Keratinocyte (primary cell): ENCODE measurements at regions not wholly inside any gene's neighbourhood (a gene's known extent, or its start where the extent isn't known, plus 50 kb on each side); places are given as distances from the start of the nearest gene placed in this dataset.

Experiments used
- DNase-seq: peaks from one replicate; pipeline ENCODE4 v3.0.0-alpha.2; 2011; ENCODE audit warnings: low read depth, missing footprints, low spot score
- FAIRE-seq: peaks from 2 replicates; lab custom pipeline; 2011; peaks lifted over from hg19 to GRCh38; lab: Jason Lieb, UNC
- H2AFZ ChIP-seq: 2 replicates; pipeline ENCODE4 v1.6.0; 2012; ENCODE audit warnings: low read length, control low read depth, inconsistent platforms; ENCODE audit not compliant: control insufficient read depth
- H3K27ac ChIP-seq: 2 replicates; pipeline ENCODE4 v1.5.1; 2011; ENCODE audit warnings: low read length; ENCODE audit not compliant: control insufficient read depth, insufficient read depth
- H3K27me3 ChIP-seq: 3 replicates; pipeline ENCODE4 v1.6.0; 2011; ENCODE audit warnings: low read length; ENCODE audit not compliant: control insufficient read depth, insufficient read depth; ENCODE audit errors: extremely low read depth
- H3K36me3 ChIP-seq, 2 experiments: 2 replicates in 1 of 2; 3 replicates in 1 of 2; pipeline ENCODE4 v1.5.1; 2011; ENCODE audit warnings: low read length in 2 of 2, mild to moderate bottlenecking in 1 of 2; ENCODE audit not compliant: control insufficient read depth in 2 of 2, insufficient read depth in 2 of 2; ENCODE audit errors: extremely low read depth in 1 of 2
- H3K4me1 ChIP-seq: 3 replicates; pipeline ENCODE4 v1.5.1; 2011; ENCODE audit warnings: low read length; ENCODE audit not compliant: control insufficient read depth, insufficient read depth; ENCODE audit errors: extremely low read depth
- H3K4me2 ChIP-seq: 3 replicates; pipeline ENCODE4 v1.6.0; 2011; ENCODE audit warnings: low read depth, low read length; ENCODE audit not compliant: control insufficient read depth, insufficient read depth; ENCODE audit errors: extremely low read depth
- H3K4me3 ChIP-seq, 3 experiments: fragments of 200-600 bp in 1 of 3; sonication (generic) in 1 of 3; 2 replicates in 2 of 3; 3 replicates in 1 of 3; pipeline ENCODE4 v1.5.1; 2011 to 2016; ENCODE audit warnings: low read length in 3 of 3, mild to moderate bottlenecking in 3 of 3, control low read depth in 2 of 3, inconsistent platforms in 1 of 3, low read depth in 1 of 3, mixed read lengths in 1 of 3, mixed run types in 1 of 3, moderate library complexity in 1 of 3; ENCODE audit not compliant: control insufficient read depth in 2 of 3, insufficient read depth in 2 of 3; ENCODE audit errors: extremely low read depth in 1 of 3
- H3K79me2 ChIP-seq: 2 replicates; pipeline ENCODE4 v1.6.0; 2012; ENCODE audit warnings: low read length; ENCODE audit not compliant: control insufficient read depth, insufficient read depth
- H3K9ac ChIP-seq: 3 replicates; pipeline ENCODE4 v1.6.0; 2011; ENCODE audit warnings: low read length; ENCODE audit not compliant: control insufficient read depth, insufficient read depth; ENCODE audit errors: extremely low read depth
- H3K9me1 ChIP-seq: 3 replicates; pipeline ENCODE4 v1.6.0; 2011; ENCODE audit warnings: low read length; ENCODE audit not compliant: control insufficient read depth, insufficient read depth; ENCODE audit errors: extremely low read depth
- H3K9me3 ChIP-seq: 2 replicates; pipeline ENCODE4 v1.5.1; 2012; ENCODE audit warnings: low read depth, low read length; ENCODE audit not compliant: control insufficient read depth
- H4K20me1 ChIP-seq: 3 replicates; pipeline ENCODE4 v1.6.0; 2011; ENCODE audit warnings: low read length; ENCODE audit not compliant: control insufficient read depth, insufficient read depth; ENCODE audit errors: extremely low read depth
- CTCF ChIP-seq, 3 experiments: IDR thresholded peaks in 1 of 3; conservative IDR thresholded peaks in 1 of 3; optimal IDR thresholded peaks in 1 of 3; 2 replicates in 2 of 3; 3 replicates in 1 of 3; pipeline versions ENCODE3 to v1.5.1; 2011; ENCODE audit warnings: low read length in 3 of 3, mild to moderate bottlenecking in 3 of 3, moderate library complexity in 2 of 3, control low read depth in 1 of 3, inconsistent platforms in 1 of 3; ENCODE audit not compliant: insufficient read depth in 2 of 3; ENCODE audit errors: extremely low read depth in 1 of 3
- EZH2 ChIP-seq: IDR thresholded peaks from one replicate; pipeline ENCODE4 v1.6.1; 2012; ENCODE audit warnings: inconsistent platforms, mild to moderate bottlenecking, low read length, moderate library complexity
- dilution Hi-C: fragments of 300-500 bp; cut with MboI; formaldehyde crosslinking; loops from one replicate; pipeline ENCODE4 v1.7.0; 2020; ENCODE audit warnings: low sequenced_read_pairs; ENCODE audit not compliant: extremely low pct_ligation_motif_present

- H3K79me2 ChIP-seq = no peaks in the 10 kb centered on the region
- no peaks in the 10 kb centered on the region for H3K4me1 ChIP-seq
- no peak overlapping the region for H2AFZ ChIP-seq
- no peaks in the 10 kb centered on the region for H3K36me3 ChIP-seq
- H3K27ac ChIP-seq = no peak overlapping the region
- no peak overlapping the region for H3K9ac ChIP-seq
- no peaks in the 10 kb centered on the region for H3K9me3 ChIP-seq
- dilution Hi-C loops = no loop called here
- no peak overlapping the region for H3K4me3 ChIP-seq
- no peaks in the 10 kb centered on the region for H4K20me1 ChIP-seq
- no peaks in the 10 kb centered on the region for H3K9me1 ChIP-seq
- no peak for TF ChIP-seq CTCF (optimal IDR thresholded peaks at IDR 0.05 in 1 of 3, IDR thresholded peaks at IDR 0.05 in 1 of 3, conservative IDR thresholded peaks at IDR 0.05 in 1 of 3; ENCODE audit: extremely low read depth in 1 of 3, insufficient read depth in 2 of 3, low read length in 3 of 3)
- TF ChIP-seq EZH2 = no peak
- no peak overlapping the region for H3K4me2 ChIP-seq
- no peaks in the 10 kb centered on the region for H3K27me3 ChIP-seq
- FAIRE-seq (no peak), DNase-seq (no peak)
These were observed 459.9 kb upstream of the GNPDA2 start for GRCh38 chr4:45186249-45186648.

GRCh38 chr4:45183905-45184304 lies 457.5 kb upstream of the GNPDA2 start:
- dilution Hi-C loops = no loop called here
- Histone ChIP-seq H3K9me1 (no peaks in the 10 kb centered on the region), H3K4me3 (no peak overlapping the region), H3K36me3 (no peaks in the 10 kb centered on the region), H3K9ac (no peak overlapping the region), H4K20me1 (no peaks in the 10 kb centered on the region), H3K79me2 (no peaks in the 10 kb centered on the region), H2AFZ (no peak overlapping the region), H3K27ac (no peak overlapping the region), H3K4me1 (no peaks in the 10 kb centered on the region), H3K4me2 (no peak overlapping the region), H3K27me3 (no peaks in the 10 kb centered on the region), H3K9me3 (no peaks in the 10 kb centered on the region)
- FAIRE-seq (no peak), DNase-seq (no peak)
- TF ChIP-seq EZH2 = no peak
- TF ChIP-seq CTCF (optimal IDR thresholded peaks at IDR 0.05 in 1 of 3, IDR thresholded peaks at IDR 0.05 in 1 of 3, conservative IDR thresholded peaks at IDR 0.05 in 1 of 3; ENCODE audit: extremely low read depth in 1 of 3, insufficient read depth in 2 of 3, low read length in 3 of 3) = no peak
